ENCODE measurements at regions not wholly inside any gene's neighbourhood (a gene's known extent, or its start where the extent isn't known, plus 50 kb on each side); places are given as distances from the start of the nearest gene placed in this dataset.

DNA sequence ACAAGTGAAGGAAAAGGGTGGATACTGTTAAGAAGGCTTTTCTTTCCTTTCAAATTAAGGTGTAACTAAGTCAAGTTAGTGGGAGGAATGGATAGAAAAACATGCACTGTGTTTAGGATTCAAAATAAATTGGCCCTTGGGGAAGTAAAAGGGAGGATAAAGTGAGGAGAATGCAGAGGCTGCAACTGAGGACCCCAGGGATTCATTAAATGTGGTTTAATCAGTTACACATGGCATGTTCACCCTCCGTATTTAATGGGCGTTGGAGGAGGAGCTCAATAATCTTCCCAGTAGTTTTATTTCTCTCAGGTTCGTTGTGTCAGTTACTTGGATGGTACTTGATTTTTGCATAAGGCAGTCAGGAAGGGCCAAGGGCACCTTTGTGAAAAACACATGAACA is 966.3 kb downstream of the JRKL start:
- no peak for TF ChIP-seq POLR2A (IDR thresholded peaks at IDR 0.05)
- TF ChIP-seq CTCF (IDR thresholded peaks at IDR 0.05 in 4 of 5, conservative IDR thresholded peaks at IDR 0.05 in 1 of 5) = no peak
- Histone ChIP-seq H3K4me3 (no peak overlapping the region), H3K27me3 (no peaks in the 10 kb centered on the region), H3K27ac (no peak overlapping the region), H3K4me1 (peaks cover 0 to 6% of the 10 kb centered on the region in 2 donors), H3K9me3 (no peaks in the 10 kb centered on the region), H3K36me3 (no peaks in the 10 kb centered on the region)
- no peak for ATAC-seq
- in situ Hi-C loops (cut with MboI; ENCODE audit: low sequenced_read_pairs in 4 of 4) (no loop called here), intact Hi-C loops (cut with DNase I; ENCODE audit: low total_unique reads) (no loop called here)
- no peak for DNase-seq

DNA sequence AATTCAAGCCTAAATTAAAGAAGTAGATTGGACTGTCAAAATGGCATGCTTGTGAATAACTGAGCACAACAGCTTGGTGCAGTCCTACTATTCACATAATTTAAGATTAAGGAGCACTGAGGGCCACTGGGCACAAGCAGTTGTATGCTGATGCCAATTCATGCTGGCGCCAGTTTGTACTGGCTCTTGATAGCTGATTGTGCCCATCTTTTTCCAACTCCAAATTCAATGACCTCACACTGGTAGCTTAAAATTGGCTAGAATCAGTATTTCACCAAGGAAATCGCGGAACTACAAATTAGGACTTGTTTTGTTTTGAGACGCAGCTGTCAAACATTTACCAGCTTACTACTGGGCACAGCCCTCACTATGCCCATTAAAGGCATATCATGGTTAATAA is 969.2 kb downstream of the JRKL start:
- intact Hi-C loops (cut with DNase I; ENCODE audit: low total_unique reads) (no loop called here), in situ Hi-C loops (cut with MboI; ENCODE audit: low sequenced_read_pairs in 4 of 4) (no loop called here)
- TF ChIP-seq POLR2A (IDR thresholded peaks at IDR 0.05) (no peak), CTCF (IDR thresholded peaks at IDR 0.05 in 4 of 5, conservative IDR thresholded peaks at IDR 0.05 in 1 of 5) (no peak)
- peaks cover 0 to 5% of the 10 kb centered on the region in 2 donors for H3K4me1 ChIP-seq
- H3K36me3 ChIP-seq = no peaks in the 10 kb centered on the region
- no peak for ATAC-seq
- DNase-seq = no peak
- H3K27me3 ChIP-seq = no peaks in the 10 kb centered on the region
- no peak overlapping the region for H3K27ac ChIP-seq
- H3K9me3 ChIP-seq = no peaks in the 10 kb centered on the region
- H3K4me3 ChIP-seq = no peak overlapping the region

DNA sequence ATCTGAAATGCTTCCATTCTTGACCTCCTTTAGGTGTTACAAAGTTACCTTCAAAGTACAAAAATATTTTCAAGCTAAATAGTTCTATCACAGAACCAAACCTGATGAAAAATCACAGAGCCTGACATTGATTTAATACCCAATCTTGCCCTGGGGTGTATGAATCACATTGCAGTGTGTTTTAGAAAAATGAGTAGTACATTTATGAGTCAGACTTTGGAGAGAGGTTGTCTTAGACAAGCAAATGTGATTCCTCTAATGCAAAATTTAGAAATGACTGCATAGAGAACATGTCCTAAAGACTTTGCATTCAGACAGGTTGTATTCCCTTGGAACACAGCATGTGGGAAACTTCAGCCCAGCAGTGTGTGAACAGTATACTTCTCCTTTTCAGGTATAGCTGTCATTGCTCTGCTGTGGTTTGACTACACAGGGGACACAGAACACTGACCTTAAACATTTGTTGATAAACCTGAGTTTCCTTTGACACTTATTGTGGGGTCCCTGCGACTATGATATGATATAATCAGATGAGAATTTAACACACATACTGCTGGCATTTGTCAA is 972.1 kb downstream of the JRKL start:
- ATAC-seq = no peak
- intact Hi-C loops (cut with DNase I; ENCODE audit: low total_unique reads) = no loop called here

DNA sequence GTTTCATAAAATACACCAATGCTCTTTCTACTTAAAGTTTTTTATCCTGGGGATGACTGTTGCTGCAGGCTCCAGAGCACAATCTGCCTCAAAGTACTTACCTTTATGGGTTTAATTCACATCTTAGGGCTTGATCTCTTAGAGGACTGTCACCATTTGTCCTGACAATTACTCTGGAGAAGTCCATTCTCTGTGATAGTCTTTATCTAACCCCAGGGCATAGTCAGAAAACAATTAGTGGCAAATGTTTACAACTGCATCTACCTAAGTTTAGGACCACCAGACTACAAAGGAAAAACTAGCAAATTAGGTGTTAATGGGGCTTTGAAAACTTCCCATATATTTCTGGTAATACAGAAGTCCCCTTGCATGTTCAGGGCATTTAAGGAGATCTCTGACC is 973.5 kb downstream of the JRKL start:
- Histone ChIP-seq H3K27me3 (no peaks in the 10 kb centered on the region), H3K9me3 (no peaks in the 10 kb centered on the region), H3K27ac (no peak overlapping the region), H3K36me3 (no peaks in the 10 kb centered on the region), H3K4me1 (no peaks in the 10 kb centered on the region), H3K4me3 (no peak overlapping the region)
- in situ Hi-C loops (cut with MboI; ENCODE audit: low sequenced_read_pairs in 4 of 4) (no loop called here), intact Hi-C loops (cut with DNase I; ENCODE audit: low total_unique reads) (no loop called here)
- TF ChIP-seq POLR2A (IDR thresholded peaks at IDR 0.05) = no peak
- no peak for TF ChIP-seq CTCF (IDR thresholded peaks at IDR 0.05 in 4 of 5, conservative IDR thresholded peaks at IDR 0.05 in 1 of 5)
- DNase-seq (no peak), ATAC-seq (no peak)

More for the DNA sequence above, 972.1 kb downstream of the JRKL start:
- in situ Hi-C loops (cut with MboI; ENCODE audit: low sequenced_read_pairs in 4 of 4) = no loop called here
- no peak overlapping the region for H3K27ac ChIP-seq
- no peak for DNase-seq
- no peaks in the 10 kb centered on the region for H3K4me1 ChIP-seq
- TF ChIP-seq CTCF (IDR thresholded peaks at IDR 0.05 in 4 of 5, conservative IDR thresholded peaks at IDR 0.05 in 1 of 5) (no peak), POLR2A (IDR thresholded peaks at IDR 0.05) (no peak)
- H3K4me3 ChIP-seq = no peak overlapping the region
- H3K36me3 ChIP-seq = no peaks in the 10 kb centered on the region
- H3K9me3 ChIP-seq = no peaks in the 10 kb centered on the region
- no peaks in the 10 kb centered on the region for H3K27me3 ChIP-seq

GRCh38 chr11:97364047-97364446 is 974.2 kb downstream of the JRKL start:
- Histone ChIP-seq H3K27me3 (no peaks in the 10 kb centered on the region), H3K4me1 (no peaks in the 10 kb centered on the region), H3K27ac (no peak overlapping the region), H3K9me3 (no peaks in the 10 kb centered on the region), H3K36me3 (no peaks in the 10 kb centered on the region), H3K4me3 (no peak overlapping the region)
- DNase-seq = no peak
- ATAC-seq = no peak
- TF ChIP-seq CTCF (IDR thresholded peaks at IDR 0.05 in 4 of 5, conservative IDR thresholded peaks at IDR 0.05 in 1 of 5) = no peak
- no peak for TF ChIP-seq POLR2A (IDR thresholded peaks at IDR 0.05)
- in situ Hi-C loops (cut with MboI; ENCODE audit: low sequenced_read_pairs in 4 of 4) = no loop called here
- intact Hi-C loops (cut with DNase I; ENCODE audit: low total_unique reads) = no loop called here

Measured in gastrocnemius medialis (tissue), 4 donors.